ENCODE measurements at regions not wholly inside any gene's neighbourhood (a gene's known extent, or its start where the extent isn't known, plus 50 kb on each side); places are given as distances from the start of the nearest gene placed in this dataset.

DNA sequence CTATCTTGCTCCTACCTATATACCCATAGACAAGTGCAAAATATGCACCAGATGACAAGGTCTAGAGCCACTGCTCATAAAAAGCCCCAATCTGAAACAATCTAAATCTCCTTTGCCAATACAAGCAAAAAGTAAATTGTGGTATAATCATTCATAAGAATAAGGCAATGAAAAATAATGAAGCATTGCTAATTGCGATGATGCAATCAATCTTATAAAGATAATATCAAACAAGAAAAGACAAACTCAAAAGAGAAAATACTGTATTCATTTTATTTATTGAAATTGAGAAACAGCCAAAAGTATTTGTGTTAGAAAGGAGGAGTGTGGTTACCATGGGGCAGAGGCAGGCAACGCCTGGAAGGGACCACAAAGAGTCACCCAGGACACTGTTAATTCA, 175.9 kb upstream of the GYPC start:
- TF ChIP-seq, protein P1, sequence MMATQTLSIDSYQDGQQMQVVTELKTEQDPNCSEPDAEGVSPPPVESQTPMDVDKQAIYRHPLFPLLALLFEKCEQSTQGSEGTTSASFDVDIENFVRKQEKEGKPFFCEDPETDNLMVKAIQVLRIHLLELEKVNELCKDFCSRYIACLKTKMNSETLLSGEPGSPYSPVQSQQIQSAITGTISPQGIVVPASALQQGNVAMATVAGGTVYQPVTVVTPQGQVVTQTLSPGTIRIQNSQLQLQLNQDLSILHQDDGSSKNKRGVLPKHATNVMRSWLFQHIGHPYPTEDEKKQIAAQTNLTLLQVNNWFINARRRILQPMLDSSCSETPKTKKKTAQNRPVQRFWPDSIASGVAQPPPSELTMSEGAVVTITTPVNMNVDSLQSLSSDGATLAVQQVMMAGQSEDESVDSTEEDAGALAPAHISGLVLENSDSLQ (IDR thresholded peaks at IDR 0.05): no peak
- TF ChIP-seq FOXM1 (IDR thresholded peaks at IDR 0.05; ENCODE audit: borderline replicate concordance): no peak
- no peak for TF ChIP-seq SUZ12 (IDR thresholded peaks at IDR 0.05)
- no peak for TF ChIP-seq FOXK2 (IDR thresholded peaks at IDR 0.05)
- no peak for TF ChIP-seq SP1 (IDR thresholded peaks at IDR 0.05)
- no peak for TF ChIP-seq FOXA1 (IDR thresholded peaks at IDR 0.05)
- TF ChIP-seq CTBP1 (IDR thresholded peaks at IDR 0.05; ENCODE audit: borderline replicate concordance): no peak
- no peak for TF ChIP-seq BHLHE40 (IDR thresholded peaks at IDR 0.05; ENCODE audit: borderline replicate concordance)
- TF ChIP-seq ARNT (IDR thresholded peaks at IDR 0.05): no peak
- no peak for TF ChIP-seq ZNF384 (IDR thresholded peaks at IDR 0.05)
- no peak for TF ChIP-seq NFRKB (IDR thresholded peaks at IDR 0.05)
- TF ChIP-seq HDGF (IDR thresholded peaks at IDR 0.05; ENCODE audit: borderline replicate concordance): no peak

Data from HEK293T (cell line).